Stimulated activated CD4-positive, alpha-beta T cell treated with anti-CD3 and anti-CD28 coated beads, Interleukin-1b, Interleukin-23, amount 100 ng/mL, for 48 hours (primary cell): ENCODE measurements at regions not wholly inside any gene's neighbourhood (a gene's known extent, or its start where the extent isn't known, plus 50 kb on each side); places are given as distances from the start of the nearest gene placed in this dataset.
A peak's percentile ranks its signal among the peaks of the same experiment; 100 is the strongest.

Experiments used
- DNase-seq: peaks from one replicate; pipeline ENCODE4 v3.0.0-alpha.2; 2020

GRCh38 chr6:169937389-169938261 lies 186.2 kb downstream of the ERMARD start:
- DNase-seq: no peak

- DNase-seq: no peak
Observed at GRCh38 chr6:169936355-169936975, 185.0 kb downstream of the ERMARD start.

DNA sequence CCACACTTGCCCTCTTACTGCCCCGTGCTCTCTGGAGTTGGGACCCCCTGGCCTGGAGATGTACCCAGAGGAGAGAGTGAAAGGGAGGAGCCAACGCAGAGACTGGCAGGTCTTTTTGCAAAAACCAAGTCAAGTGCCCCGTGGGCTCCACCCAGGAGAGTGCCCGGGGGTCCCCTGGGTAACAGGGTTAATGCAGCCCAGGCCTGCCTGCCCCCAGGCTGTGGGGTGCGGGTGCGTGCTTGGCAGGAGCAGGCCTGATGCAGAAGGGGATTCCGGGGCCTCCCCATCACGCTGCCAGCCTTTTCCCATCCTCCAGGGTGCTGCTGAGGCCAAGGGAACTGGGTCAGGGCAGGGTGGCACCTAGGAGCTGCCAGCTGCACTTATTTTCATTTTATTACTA lies 184.4 kb downstream of the ERMARD start:
- no peak for DNase-seq

DNA sequence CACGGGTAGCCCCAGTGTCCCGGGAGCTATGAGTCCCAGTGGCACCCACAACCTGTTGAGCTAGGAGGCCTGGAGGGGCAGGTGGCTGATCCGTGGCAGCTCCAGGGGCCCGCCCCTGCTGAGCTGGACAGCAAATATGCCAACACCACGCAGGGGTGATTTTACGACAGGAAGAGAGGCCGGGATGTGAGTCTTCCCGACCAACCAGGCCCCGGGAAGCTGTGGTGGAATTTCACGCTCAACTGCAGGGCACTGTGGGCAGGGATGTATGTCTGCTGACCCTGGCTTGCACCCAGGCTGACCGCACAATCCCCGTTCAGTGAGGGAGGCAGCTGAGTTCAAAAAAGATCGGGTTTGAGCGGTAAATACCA lies 183.9 kb downstream of the ERMARD start:
- no peak for DNase-seq

DNA sequence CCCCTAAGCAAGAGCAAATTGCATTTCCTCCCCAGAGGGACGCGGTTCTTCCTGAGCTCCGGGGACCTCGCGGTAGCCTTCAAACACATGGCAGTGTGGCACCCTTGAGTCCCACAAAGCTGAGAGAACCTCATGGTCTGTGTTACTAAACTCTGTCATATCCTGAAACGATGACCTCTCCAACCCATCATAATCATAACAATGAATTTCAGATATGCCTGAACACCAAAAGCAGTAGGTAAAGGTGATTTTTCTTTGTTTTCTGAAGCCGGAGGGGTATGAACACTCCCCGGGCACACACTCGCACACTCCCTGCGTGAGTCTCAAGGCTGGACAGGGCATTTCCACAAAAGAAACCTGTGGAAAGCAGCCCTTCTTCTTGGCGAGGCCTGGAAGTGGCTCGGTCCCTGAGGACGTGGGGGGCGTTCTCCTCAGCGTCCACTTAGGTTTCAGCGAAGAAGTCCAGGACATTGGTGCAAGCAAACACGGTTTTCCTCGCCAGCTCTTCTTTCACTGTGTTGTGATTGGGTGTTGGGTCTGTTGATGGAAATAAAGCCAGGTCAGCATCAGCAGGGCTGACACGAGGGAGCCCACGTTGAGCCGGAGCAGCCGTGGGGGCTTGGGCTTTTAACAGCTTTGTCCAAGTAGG lies 183.4 kb downstream of the ERMARD start:
- DNase-seq: no peak

GRCh38 chr6:169933839-169934698 lies 182.6 kb downstream of the ERMARD start:
- no peak for DNase-seq

DNA sequence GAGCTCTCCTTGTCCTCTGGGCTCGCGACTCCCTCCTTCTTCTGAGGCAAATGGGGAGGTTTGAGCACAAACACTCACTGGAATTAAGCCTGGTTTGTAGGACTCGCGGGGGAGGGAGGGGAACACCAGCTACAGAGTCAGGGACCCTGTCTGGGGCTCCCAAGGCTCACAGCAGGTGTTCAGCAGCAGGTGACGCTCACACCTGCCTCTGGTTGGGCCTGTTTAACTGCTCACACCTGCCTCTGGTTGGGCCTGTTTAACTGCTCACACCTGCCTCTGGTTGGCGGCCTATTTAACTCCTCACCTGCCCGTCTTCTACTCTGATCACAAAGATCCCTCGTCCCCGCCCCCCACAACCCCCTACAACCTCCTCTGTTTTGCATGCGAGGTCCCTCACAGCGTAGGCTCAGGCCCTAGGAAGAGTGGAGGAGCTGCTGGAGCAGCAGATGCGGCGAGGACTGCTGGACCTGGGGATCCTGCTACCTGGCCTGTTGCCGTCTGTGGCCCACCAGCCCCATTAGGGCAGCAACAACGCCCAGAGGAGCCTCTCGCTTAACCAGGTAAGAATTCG lies 181.9 kb downstream of the ERMARD start:
- DNase-seq: no peak

- DNase-seq: no peak
Observed at GRCh38 chr6:169932491-169932890, 181.1 kb downstream of the ERMARD start.

GRCh38 chr6:169931261-169931660 lies 179.8 kb downstream of the ERMARD start:
- DNase-seq: no peak

DNA sequence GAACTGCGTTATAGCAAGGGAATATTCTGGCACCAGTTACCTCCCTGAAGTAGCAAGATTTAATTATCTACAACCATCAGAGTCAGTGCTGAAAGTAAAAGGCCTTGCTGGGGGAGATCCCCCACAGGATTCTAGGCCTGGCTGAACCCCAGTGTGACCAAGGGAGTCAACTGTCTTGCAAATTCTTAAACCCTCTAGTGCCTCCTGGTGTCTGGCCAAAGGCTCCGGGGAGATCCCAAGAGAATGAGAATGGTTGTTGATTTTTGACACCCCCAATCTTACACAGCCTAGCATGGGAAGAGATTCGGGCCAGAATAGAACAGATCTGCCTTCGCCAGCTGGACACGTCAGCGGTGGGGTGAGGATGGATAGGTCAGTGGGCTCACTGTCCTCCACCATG lies 179.4 kb downstream of the ERMARD start:
- DNase-seq: no peak

DNA sequence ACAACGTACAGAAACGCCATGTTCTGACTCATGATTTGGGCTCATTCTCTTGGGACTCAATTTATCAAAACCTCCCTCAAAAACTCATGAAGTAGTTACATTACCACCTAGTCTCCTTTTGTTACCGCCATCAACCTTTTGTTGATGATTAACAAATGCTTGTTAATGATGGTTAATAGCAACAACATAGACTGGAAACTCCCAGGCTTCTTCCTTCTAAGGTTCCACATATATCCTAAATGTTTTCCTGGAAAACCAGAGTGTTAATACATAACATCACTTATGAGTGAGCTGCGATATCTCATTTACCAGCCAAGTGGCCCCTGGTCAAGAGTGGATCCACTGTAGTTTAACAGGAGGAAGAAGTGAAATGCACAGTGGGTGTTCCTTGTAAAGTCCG lies 176.3 kb downstream of the ERMARD start:
- DNase-seq: no peak

DNA sequence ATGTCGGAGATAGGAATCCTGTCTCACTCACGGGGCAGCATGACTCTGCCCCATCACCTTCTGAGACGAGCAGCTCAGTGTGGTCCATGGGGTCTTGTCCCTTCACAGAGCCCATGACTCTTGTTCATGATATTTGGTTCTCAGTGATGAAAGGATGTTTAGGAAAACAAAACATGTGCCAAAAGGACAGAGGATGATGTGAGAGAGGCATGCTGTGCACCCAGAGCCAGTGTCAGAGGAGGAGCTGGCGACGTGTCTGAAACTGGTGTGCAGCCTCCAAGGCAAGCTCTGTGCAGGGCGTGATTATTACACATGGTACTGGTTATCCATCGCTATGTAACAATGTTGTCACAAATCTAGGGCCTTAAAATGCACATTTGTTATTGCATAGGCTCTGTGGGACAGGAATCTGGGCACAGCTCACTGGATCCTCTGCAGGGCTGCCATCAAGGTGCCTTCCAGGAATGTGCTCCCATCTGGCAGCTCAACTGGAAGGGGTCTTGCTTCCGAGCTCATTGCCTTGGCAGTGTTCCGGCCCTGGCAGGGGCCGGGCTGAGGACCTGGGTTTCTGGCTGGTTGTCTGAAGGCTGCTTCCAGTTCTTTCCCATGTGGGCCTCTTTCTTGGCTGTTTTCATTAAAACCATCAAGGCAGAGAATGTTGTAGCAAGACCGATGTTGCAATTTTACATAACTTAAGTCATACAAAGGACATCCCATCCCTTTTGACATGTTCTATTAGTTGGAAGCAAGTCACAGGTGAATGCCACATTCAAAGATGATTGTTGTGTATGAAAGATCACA lies 175.4 kb downstream of the ERMARD start:
- DNase-seq: no peak

- no peak for DNase-seq
Observed at GRCh38 chr6:169923468-169924464, 172.3 kb downstream of the ERMARD start.

GRCh38 chr6:169921853-169922824 lies 170.7 kb downstream of the ERMARD start:
- DNase-seq: peak; percentile 57

DNA sequence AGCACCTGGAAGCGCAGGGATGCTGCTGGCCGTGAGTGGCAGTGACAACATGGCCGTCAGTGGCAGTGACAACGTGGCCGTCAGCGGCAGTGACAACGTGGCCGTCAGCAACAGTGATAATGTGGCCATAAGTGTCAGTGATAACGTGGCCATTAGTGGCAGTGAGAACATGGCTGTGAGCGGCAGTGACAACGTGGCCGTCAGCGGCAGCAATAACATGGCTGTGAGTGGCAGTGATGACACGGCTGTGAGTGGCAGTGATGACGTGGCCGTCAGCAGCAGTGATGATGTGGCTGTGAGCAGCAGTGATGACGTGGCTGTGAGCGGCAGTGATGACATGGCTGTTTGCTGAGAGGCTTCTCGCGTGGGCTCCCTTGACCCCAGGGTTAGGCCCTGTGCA lies 169.8 kb downstream of the ERMARD start:
- DNase-seq: no peak

- DNase-seq: no peak
Observed at GRCh38 chr6:169920359-169921020, 169.1 kb downstream of the ERMARD start.

DNA sequence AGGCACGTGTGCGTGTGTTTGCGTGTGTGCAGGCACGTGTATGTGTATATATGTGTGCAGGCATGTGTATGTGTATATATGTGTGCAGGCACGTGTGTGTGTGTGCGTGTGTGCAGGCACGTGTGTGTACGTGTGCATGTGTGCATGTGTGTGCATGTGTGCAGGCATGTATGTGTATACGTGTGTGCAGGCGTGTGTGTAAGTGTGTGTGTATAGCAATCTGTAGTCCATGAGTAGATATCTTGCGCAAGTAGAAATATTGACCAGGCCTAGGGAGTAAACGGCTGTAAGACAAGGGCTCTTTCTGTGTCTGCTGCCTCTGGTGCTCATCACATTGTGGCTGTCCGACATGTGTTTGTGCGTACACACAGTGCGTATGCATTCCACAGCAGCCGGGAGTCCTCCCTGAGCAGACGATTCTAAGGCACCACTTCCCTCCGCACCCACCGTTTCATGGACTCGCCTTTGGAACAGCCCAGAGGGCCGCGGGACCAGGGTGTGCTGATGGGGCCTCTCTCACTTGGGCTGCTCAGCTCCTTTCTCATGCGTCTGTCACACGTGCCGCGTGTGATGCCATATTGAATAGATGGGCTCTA lies 167.6 kb downstream of the ERMARD start:
- no peak for DNase-seq

DNA sequence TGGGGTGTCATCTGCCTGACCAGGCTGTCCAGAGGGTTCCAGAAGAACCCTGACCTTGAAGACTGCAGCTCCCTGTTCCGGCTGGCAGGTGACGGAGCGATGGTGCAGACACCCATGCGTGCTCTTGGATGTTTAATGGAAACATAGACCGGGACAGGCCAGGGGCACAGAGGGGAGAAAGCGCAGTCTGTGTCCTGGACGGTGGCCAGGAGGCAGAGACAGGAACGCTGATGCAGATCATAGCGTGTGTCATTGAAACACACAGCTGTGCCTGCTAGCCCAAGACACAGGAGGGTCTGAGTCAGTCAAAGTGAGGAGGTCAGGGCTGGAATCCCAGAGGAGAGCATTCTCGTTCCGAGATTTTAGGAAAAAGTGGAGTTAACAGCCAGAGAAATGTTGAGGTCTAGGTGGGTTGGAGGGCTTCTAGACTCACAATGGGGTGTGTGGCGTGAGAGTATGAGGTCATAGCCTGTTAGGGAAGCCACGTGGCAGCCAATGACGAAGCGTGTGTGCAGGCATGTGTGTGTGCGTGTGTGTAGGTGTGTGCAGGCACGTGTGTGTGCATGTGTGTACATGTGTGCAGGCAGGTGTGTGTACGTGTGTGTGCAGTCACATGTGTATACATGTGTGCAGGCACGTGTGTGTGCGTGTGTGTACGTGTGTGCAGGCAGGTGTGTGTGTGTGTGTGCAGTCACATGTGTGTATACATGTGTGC lies 167.0 kb downstream of the ERMARD start:
- DNase-seq: no peak
